ENCODE measurements at regions not wholly inside any gene's neighbourhood (a gene's known extent, or its start where the extent isn't known, plus 50 kb on each side); places are given as distances from the start of the nearest gene placed in this dataset.
"Not testable (repeated sequence)": the region's sequence is repeated elsewhere in the genome, so short reads cannot be mapped to it uniquely, and the experiment has no call there.

- H3K4me2 ChIP-seq (ENCODE audit: low read length); H3K9me2 ChIP-seq (ENCODE audit: insufficient read depth, low read length); H3K4me1 ChIP-seq (ENCODE audit: insufficient read depth, low read length, poor library complexity, severe bottlenecking); H3K4me3 ChIP-seq (ENCODE audit: low read depth, low read length, poor library complexity, severe bottlenecking); POLR2A ChIA-PET; H4K20me1 ChIP-seq (ENCODE audit: insufficient read depth, low read length); H2AFZ ChIP-seq (ENCODE audit: low read length); CTCF ChIA-PET (ENCODE audit: unreplicated experiment); H3K27ac ChIP-seq (ENCODE audit: low read depth, low read length, poor library complexity, severe bottlenecking); BruUV-seq (replicated peaks); intact Hi-C loops (cut with micrococcal nuclease; ENCODE audit: unreplicated experiment); H3K79me2 ChIP-seq (ENCODE audit: insufficient read depth, low read depth, low read length); DNase-seq (ENCODE audit: low spot score); H3K36me3 ChIP-seq (ENCODE audit: insufficient read depth, low read length); H3K9me3 ChIP-seq (ENCODE audit: low read length): not testable (repeated sequence)
Measured at GRCh38 chr16:88229710-88230109, 153.0 kb upstream of the ZNF469 start.

GRCh38 chr16:88230276-88230966 lies 152.3 kb upstream of the ZNF469 start:
- H3K9me2 ChIP-seq (ENCODE audit: insufficient read depth, low read length); H3K79me2 ChIP-seq (ENCODE audit: insufficient read depth, low read depth, low read length); DNase-seq (ENCODE audit: low spot score); H4K20me1 ChIP-seq (ENCODE audit: insufficient read depth, low read length); H2AFZ ChIP-seq (ENCODE audit: low read length); H3K36me3 ChIP-seq (ENCODE audit: insufficient read depth, low read length); POLR2A ChIA-PET; intact Hi-C loops (cut with micrococcal nuclease; ENCODE audit: unreplicated experiment); H3K4me3 ChIP-seq (ENCODE audit: low read depth, low read length, poor library complexity, severe bottlenecking); CTCF ChIA-PET (ENCODE audit: unreplicated experiment); BruUV-seq (replicated peaks); H3K4me2 ChIP-seq (ENCODE audit: low read length); H3K4me1 ChIP-seq (ENCODE audit: insufficient read depth, low read length, poor library complexity, severe bottlenecking); H3K9me3 ChIP-seq (ENCODE audit: low read length); H3K27ac ChIP-seq (ENCODE audit: low read depth, low read length, poor library complexity, severe bottlenecking): not testable (repeated sequence)

GRCh38 chr16:88230967-88231615 lies 151.7 kb upstream of the ZNF469 start:
- H3K27ac ChIP-seq (ENCODE audit: low read depth, low read length, poor library complexity, severe bottlenecking); H3K4me2 ChIP-seq (ENCODE audit: low read length); H3K9me3 ChIP-seq (ENCODE audit: low read length); H3K4me3 ChIP-seq (ENCODE audit: low read depth, low read length, poor library complexity, severe bottlenecking); BruUV-seq (replicated peaks); H3K9me2 ChIP-seq (ENCODE audit: insufficient read depth, low read length); CTCF ChIA-PET (ENCODE audit: unreplicated experiment); H3K4me1 ChIP-seq (ENCODE audit: insufficient read depth, low read length, poor library complexity, severe bottlenecking); H2AFZ ChIP-seq (ENCODE audit: low read length); POLR2A ChIA-PET; H3K79me2 ChIP-seq (ENCODE audit: insufficient read depth, low read depth, low read length); intact Hi-C loops (cut with micrococcal nuclease; ENCODE audit: unreplicated experiment); H3K36me3 ChIP-seq (ENCODE audit: insufficient read depth, low read length); H4K20me1 ChIP-seq (ENCODE audit: insufficient read depth, low read length); DNase-seq (ENCODE audit: low spot score): not testable (repeated sequence)

GRCh38 chr16:88231839-88232238 lies 150.9 kb upstream of the ZNF469 start:
- DNase-seq (ENCODE audit: low spot score); POLR2A ChIA-PET; H3K4me2 ChIP-seq (ENCODE audit: low read length); H3K36me3 ChIP-seq (ENCODE audit: insufficient read depth, low read length); H3K4me1 ChIP-seq (ENCODE audit: insufficient read depth, low read length, poor library complexity, severe bottlenecking); H3K27ac ChIP-seq (ENCODE audit: low read depth, low read length, poor library complexity, severe bottlenecking); H3K9me2 ChIP-seq (ENCODE audit: insufficient read depth, low read length); intact Hi-C loops (cut with micrococcal nuclease; ENCODE audit: unreplicated experiment); H3K79me2 ChIP-seq (ENCODE audit: insufficient read depth, low read depth, low read length); H4K20me1 ChIP-seq (ENCODE audit: insufficient read depth, low read length); H3K9me3 ChIP-seq (ENCODE audit: low read length); BruUV-seq (replicated peaks); H3K4me3 ChIP-seq (ENCODE audit: low read depth, low read length, poor library complexity, severe bottlenecking); H2AFZ ChIP-seq (ENCODE audit: low read length); CTCF ChIA-PET (ENCODE audit: unreplicated experiment): not testable (repeated sequence)

- H3K9me2 ChIP-seq (ENCODE audit: insufficient read depth, low read length); BruUV-seq (replicated peaks); H3K9me3 ChIP-seq (ENCODE audit: low read length); H3K4me2 ChIP-seq (ENCODE audit: low read length); CTCF ChIA-PET (ENCODE audit: unreplicated experiment); H3K27ac ChIP-seq (ENCODE audit: low read depth, low read length, poor library complexity, severe bottlenecking); H3K4me3 ChIP-seq (ENCODE audit: low read depth, low read length, poor library complexity, severe bottlenecking); POLR2A ChIA-PET; H3K79me2 ChIP-seq (ENCODE audit: insufficient read depth, low read depth, low read length); H2AFZ ChIP-seq (ENCODE audit: low read length); H3K4me1 ChIP-seq (ENCODE audit: insufficient read depth, low read length, poor library complexity, severe bottlenecking); DNase-seq (ENCODE audit: low spot score); H3K36me3 ChIP-seq (ENCODE audit: insufficient read depth, low read length); H4K20me1 ChIP-seq (ENCODE audit: insufficient read depth, low read length); intact Hi-C loops (cut with micrococcal nuclease; ENCODE audit: unreplicated experiment): not testable (repeated sequence)
Measured at GRCh38 chr16:88232401-88233258, 150.1 kb upstream of the ZNF469 start.

- not testable (repeated sequence) for H3K79me2 ChIP-seq (ENCODE audit: insufficient read depth, low read depth, low read length)
Measured at GRCh38 chr16:88233621-88234420, 148.9 kb upstream of the ZNF469 start.

More at GRCh38 chr16:88233621-88234420, 148.9 kb upstream of the ZNF469 start:
- DNase-seq (ENCODE audit: low spot score); H2AFZ ChIP-seq (ENCODE audit: low read length); POLR2A ChIA-PET; H3K9me2 ChIP-seq (ENCODE audit: insufficient read depth, low read length); H3K4me2 ChIP-seq (ENCODE audit: low read length); CTCF ChIA-PET (ENCODE audit: unreplicated experiment); H3K36me3 ChIP-seq (ENCODE audit: insufficient read depth, low read length); H3K9me3 ChIP-seq (ENCODE audit: low read length); H3K4me1 ChIP-seq (ENCODE audit: insufficient read depth, low read length, poor library complexity, severe bottlenecking); H3K27ac ChIP-seq (ENCODE audit: low read depth, low read length, poor library complexity, severe bottlenecking); BruUV-seq (replicated peaks); H4K20me1 ChIP-seq (ENCODE audit: insufficient read depth, low read length); H3K4me3 ChIP-seq (ENCODE audit: low read depth, low read length, poor library complexity, severe bottlenecking); intact Hi-C loops (cut with micrococcal nuclease; ENCODE audit: unreplicated experiment): not testable (repeated sequence)

Data from OCI-LY7 (cell line).